SK-N-MC (cell line): ENCODE measurements at regions not wholly inside any gene's neighbourhood (a gene's known extent, or its start where the extent isn't known, plus 50 kb on each side); places are given as distances from the start of the nearest gene placed in this dataset.

Source experiments
- EZH2 ChIP-seq: fragments of 200-600 bp; sonication (generic); IDR thresholded peaks from one replicate; pipeline ENCODE4 v1.6.1; 2017; ENCODE audit warnings: antibody characterized with exemption
- FOXP2 ChIP-seq: optimal IDR thresholded peaks from 2 replicates; pipeline ENCODE3; 2011; ENCODE audit warnings: mild to moderate bottlenecking, moderate library complexity; ENCODE audit not compliant: insufficient read depth; ENCODE audit errors: extremely low read length, control extremely low read depth
- POLR2AphosphoS5 ChIP-seq: IDR thresholded peaks from 2 replicates; pipeline ENCODE4 v1.6.1; 2012; ENCODE audit warnings: mild to moderate bottlenecking, low read depth, low read length, borderline replicate concordance

DNA sequence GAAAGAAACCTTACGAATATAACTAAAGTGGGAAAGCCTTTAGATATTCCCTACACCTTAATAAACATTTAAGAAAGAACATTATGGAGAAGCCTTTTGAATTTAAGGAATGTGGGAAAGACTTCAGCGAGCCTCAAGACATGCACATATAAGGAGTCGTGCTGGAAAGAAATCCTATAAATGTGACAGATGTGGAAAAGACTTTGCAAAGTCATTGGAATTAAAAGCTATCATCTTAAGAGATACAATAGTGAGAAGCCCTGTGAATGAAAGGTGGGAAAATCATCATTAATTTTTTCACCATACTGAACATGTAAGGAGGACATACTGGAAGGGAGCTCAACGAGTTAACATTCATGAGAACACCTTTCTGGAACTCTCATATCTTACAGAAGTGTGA, 650.5 kb upstream of the DEFB115 start:
- TF ChIP-seq FOXP2 (no peak), POLR2AphosphoS5 (no peak), EZH2 (no peak)
